Glutamatergic neuron (in vitro differentiated cells): ENCODE measurements at regions not wholly inside any gene's neighbourhood (a gene's known extent, or its start where the extent isn't known, plus 50 kb on each side); places are given as distances from the start of the nearest gene placed in this dataset.

Experiments
- DNase-seq: peaks from one replicate; pipeline ENCODE4 v3.0.0; 2022
- H3K27ac Mint-ChIP-seq: one replicate; pipeline ENCODE4 v1.8.0; 2020; ENCODE audit warnings: mild to moderate bottlenecking, mixed read lengths, inconsistent platforms; ENCODE audit not compliant: unreplicated experiment
- H3K27me3 Mint-ChIP-seq: one replicate; pipeline ENCODE4 v1.8.0; 2020; ENCODE audit warnings: mild to moderate bottlenecking, moderate library complexity, mixed read lengths, inconsistent platforms; ENCODE audit not compliant: unreplicated experiment
- H3K36me3 Mint-ChIP-seq: one replicate; pipeline ENCODE4 v1.8.0; 2020; ENCODE audit warnings: mild to moderate bottlenecking, mixed read lengths, inconsistent platforms; ENCODE audit not compliant: unreplicated experiment
- H3K4me1 Mint-ChIP-seq: one replicate; pipeline ENCODE4 v1.8.0; 2020; ENCODE audit warnings: mild to moderate bottlenecking, low read depth, mixed read lengths, inconsistent platforms; ENCODE audit not compliant: unreplicated experiment
- H3K4me3 Mint-ChIP-seq: one replicate; pipeline ENCODE4 v1.8.0; 2020; ENCODE audit warnings: mild to moderate bottlenecking, mixed read lengths, inconsistent platforms; ENCODE audit not compliant: unreplicated experiment
- H3K9me3 Mint-ChIP-seq: one replicate; pipeline ENCODE4 v1.8.0; 2020; ENCODE audit warnings: mild to moderate bottlenecking, moderate library complexity, mixed read lengths, inconsistent platforms; ENCODE audit not compliant: unreplicated experiment
- TF ChIP-seq, protein P1 (sequence below): fragments of 200-600 bp; sonication (generic); IDR thresholded peaks from one replicate; pipeline ENCODE4 v1.5.0; 2021; ENCODE audit not compliant: partially characterized antibody, unreplicated experiment

DNA sequence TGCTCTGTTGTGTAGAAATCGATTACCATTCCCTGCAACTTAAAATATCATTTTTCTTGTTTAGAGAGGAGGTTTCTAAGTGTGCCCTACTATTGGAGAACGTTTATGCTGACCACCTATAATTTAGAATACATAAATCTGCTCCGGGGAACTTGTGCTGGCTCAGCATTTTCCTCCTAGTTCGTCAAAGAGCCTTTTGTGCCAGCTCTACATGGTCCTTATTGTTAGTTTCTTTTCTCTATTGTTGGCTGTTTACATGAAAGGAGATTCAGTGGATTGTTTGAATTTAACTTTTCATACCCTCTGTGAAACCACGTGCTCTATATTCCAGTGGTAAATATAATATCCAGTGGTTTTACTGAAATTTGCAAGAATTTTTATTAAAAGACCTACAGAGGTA is 53.4 kb upstream of the ATP8A1 start:
- Mint-ChIP-seq H3K27me3 (peaks cover 2% of the 10 kb centered on the region), H3K4me3 (no peak overlapping the region), H3K27ac (no peak overlapping the region), H3K36me3 (no peaks in the 10 kb centered on the region), H3K4me1 (peaks cover 16% of the 10 kb centered on the region), H3K9me3 (no peaks in the 10 kb centered on the region)
- TF ChIP-seq, protein P1, sequence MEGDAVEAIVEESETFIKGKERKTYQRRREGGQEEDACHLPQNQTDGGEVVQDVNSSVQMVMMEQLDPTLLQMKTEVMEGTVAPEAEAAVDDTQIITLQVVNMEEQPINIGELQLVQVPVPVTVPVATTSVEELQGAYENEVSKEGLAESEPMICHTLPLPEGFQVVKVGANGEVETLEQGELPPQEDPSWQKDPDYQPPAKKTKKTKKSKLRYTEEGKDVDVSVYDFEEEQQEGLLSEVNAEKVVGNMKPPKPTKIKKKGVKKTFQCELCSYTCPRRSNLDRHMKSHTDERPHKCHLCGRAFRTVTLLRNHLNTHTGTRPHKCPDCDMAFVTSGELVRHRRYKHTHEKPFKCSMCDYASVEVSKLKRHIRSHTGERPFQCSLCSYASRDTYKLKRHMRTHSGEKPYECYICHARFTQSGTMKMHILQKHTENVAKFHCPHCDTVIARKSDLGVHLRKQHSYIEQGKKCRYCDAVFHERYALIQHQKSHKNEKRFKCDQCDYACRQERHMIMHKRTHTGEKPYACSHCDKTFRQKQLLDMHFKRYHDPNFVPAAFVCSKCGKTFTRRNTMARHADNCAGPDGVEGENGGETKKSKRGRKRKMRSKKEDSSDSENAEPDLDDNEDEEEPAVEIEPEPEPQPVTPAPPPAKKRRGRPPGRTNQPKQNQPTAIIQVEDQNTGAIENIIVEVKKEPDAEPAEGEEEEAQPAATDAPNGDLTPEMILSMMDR: no peak
- no peak for DNase-seq

DNA sequence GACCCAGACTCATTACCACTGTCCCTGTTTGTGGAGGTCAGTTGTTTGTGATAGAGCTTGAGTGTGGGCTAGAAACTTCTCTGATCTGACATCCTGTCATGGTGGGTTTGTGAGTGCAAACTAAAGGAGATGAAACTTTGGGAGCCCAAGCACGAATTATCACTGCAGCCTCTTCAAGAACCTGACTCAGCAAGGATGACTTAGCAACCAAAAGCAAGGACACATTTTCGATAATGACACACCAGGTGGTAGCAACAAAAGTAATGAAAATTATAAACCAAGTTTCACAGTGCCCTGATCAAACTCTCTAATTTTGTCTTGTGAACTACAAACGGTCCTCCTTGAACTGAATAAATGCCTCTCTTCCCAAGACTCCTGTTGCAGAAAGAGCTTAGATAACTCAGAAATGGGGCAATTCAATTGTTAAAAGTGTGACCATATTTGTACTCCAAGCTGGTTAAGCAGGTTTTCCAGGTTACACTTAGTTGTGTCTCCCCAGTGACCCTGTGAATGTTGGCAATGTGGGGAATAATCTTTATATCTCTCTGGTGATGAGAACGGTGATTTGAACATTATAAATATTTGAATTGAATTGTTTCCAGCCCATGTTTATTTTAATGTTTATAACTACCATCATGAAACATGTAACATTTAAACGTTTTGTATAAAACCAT is 52.6 kb upstream of the ATP8A1 start:
- TF ChIP-seq, protein P1: no peak
- Mint-ChIP-seq H3K4me1 (peaks cover 13% of the 10 kb centered on the region), H3K4me3 (no peak overlapping the region), H3K36me3 (no peaks in the 10 kb centered on the region), H3K27ac (no peak overlapping the region), H3K27me3 (peaks cover 2% of the 10 kb centered on the region), H3K9me3 (no peaks in the 10 kb centered on the region)
- DNase-seq: no peak

DNA sequence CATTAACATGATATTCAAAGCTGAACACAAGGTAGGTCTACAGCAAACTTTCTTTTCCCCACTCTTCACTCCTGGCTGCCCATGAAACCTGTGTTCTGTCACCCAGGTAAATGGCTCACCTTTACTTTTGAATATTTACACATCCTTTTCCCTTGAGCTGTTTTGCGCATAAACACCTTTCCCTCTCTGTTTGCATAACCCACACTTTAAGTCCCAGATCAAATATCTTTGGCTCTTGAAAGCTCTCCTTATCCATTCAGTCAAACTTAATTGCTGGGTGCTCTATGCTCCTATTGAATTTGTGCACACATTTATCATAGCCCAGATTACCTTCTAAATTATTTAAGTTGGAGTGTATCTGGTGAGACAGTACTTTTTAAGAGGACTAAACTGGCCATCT is 51.7 kb upstream of the ATP8A1 start:
- TF ChIP-seq, protein P1: no peak
- Mint-ChIP-seq H3K27ac (no peak overlapping the region), H3K36me3 (no peaks in the 10 kb centered on the region), H3K27me3 (peaks cover 2% of the 10 kb centered on the region), H3K9me3 (no peaks in the 10 kb centered on the region), H3K4me1 (peaks cover 11% of the 10 kb centered on the region), H3K4me3 (no peak overlapping the region)
- no peak for DNase-seq
